ENCODE measurements at regions not wholly inside any gene's neighbourhood (a gene's known extent, or its start where the extent isn't known, plus 50 kb on each side); places are given as distances from the start of the nearest gene placed in this dataset.

DNA sequence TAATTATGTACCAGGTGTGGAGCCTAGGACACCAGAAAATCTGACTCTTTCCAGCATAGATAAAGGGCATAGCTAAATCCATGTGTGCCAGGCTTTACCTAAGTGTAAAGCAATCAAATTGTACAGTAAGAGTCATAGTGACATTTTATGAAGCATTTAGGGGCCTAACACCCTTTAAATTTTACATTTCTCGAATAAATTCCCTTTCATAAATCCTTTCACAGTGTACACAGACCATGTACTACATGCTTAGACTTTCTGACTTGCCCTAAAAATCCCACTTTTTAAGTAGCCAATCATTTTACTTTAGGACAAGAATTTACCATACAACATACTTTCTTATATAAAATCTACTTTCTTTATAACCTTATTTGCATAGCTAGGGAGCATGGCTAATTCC is 727.6 kb upstream of the LUZP2 start:
- no peak for TF ChIP-seq CTCF (conservative IDR thresholded peaks at IDR 0.05)
- TF ChIP-seq ZFX (IDR thresholded peaks at IDR 0.05) = no peak

Measured in C4-2B (cell line).